Loucy (cell line): ENCODE measurements at regions not wholly inside any gene's neighbourhood (a gene's known extent, or its start where the extent isn't known, plus 50 kb on each side); places are given as distances from the start of the nearest gene placed in this dataset.

ENCODE experiments used
- H2AFZ ChIP-seq: fragments of 200-600 bp; sonication (generic); 2 replicates; pipeline ENCODE4 v1.6.0; 2016; ENCODE audit warnings: antibody characterized with exemption, mild to moderate bottlenecking, low read length, moderate library complexity
- H3F3A ChIP-seq: fragments of 200-600 bp; 2 replicates; pipeline ENCODE4 v1.6.0; 2016; ENCODE audit warnings: antibody characterized with exemption, low read depth, mild to moderate bottlenecking
- H3K27me3 ChIP-seq: fragments of 200-600 bp; sonication (generic); 2 replicates; pipeline ENCODE4 v1.6.1; 2014; ENCODE audit warnings: low read length, mild to moderate bottlenecking; ENCODE audit not compliant: insufficient read depth, poor library complexity, severe bottlenecking
- H3K36me3 ChIP-seq: fragments of 200-600 bp; sonication (generic); 2 replicates; pipeline ENCODE4 v1.6.1; 2016; ENCODE audit warnings: low read length; ENCODE audit not compliant: insufficient read depth
- H3K4me1 ChIP-seq: fragments of 200-600 bp; sonication (generic); 2 replicates; pipeline ENCODE4 v1.5.1; 2014; ENCODE audit warnings: low read length, mild to moderate bottlenecking; ENCODE audit not compliant: insufficient read depth, poor library complexity, severe bottlenecking
- H3K4me2 ChIP-seq: fragments of 200-600 bp; sonication (generic); 2 replicates; pipeline ENCODE4 v1.6.0; 2014; ENCODE audit warnings: antibody characterized with exemption, low read length, low read depth, mild to moderate bottlenecking; ENCODE audit not compliant: poor library complexity, severe bottlenecking
- H3K4me3 ChIP-seq: fragments of 200-600 bp; sonication (generic); 2 replicates; pipeline ENCODE4 v1.5.1; 2014; ENCODE audit warnings: low read length, mild to moderate bottlenecking, mixed read lengths; ENCODE audit not compliant: poor library complexity, severe bottlenecking
- H3K79me2 ChIP-seq: fragments of 200-600 bp; sonication (generic); 2 replicates; pipeline ENCODE4 v1.6.1; 2014; ENCODE audit warnings: low read length; ENCODE audit not compliant: insufficient read depth
- H3K9ac ChIP-seq: fragments of 200-600 bp; sonication (generic); 2 replicates; pipeline ENCODE4 v1.6.0; 2014; ENCODE audit warnings: mild to moderate bottlenecking, low read depth, low read length, moderate library complexity; ENCODE audit not compliant: poor library complexity, severe bottlenecking
- H3K9me2 ChIP-seq: fragments of 200-600 bp; sonication (generic); replicated peaks from 2 replicates; pipeline ENCODE4 v1.6.1; 2016; ENCODE audit warnings: low read depth, low read length, mixed read lengths
- H3K9me3 ChIP-seq: fragments of 200-600 bp; sonication (generic); 2 replicates; pipeline ENCODE4 v1.6.1; 2014; ENCODE audit warnings: mild to moderate bottlenecking, antibody characterized with exemption, low read length, low read depth; ENCODE audit not compliant: insufficient read depth
- H4K20me1 ChIP-seq: fragments of 200-600 bp; sonication (generic); 2 replicates; pipeline ENCODE4 v1.6.0; 2014; ENCODE audit warnings: antibody characterized with exemption, low read length, mild to moderate bottlenecking; ENCODE audit not compliant: insufficient read depth, poor library complexity, severe bottlenecking
- EZH2phosphoT487 ChIP-seq: fragments of 200-600 bp; IDR thresholded peaks from 2 replicates; pipeline ENCODE4 v1.6.1; 2018; ENCODE audit warnings: antibody characterized with exemption, mild to moderate bottlenecking, moderate library complexity, borderline replicate concordance
- TF ChIP-seq, protein P1 (sequence below): fragments of 200-600 bp; sonication (generic); conservative IDR thresholded peaks from 2 replicates; pipeline ENCODE4 v1.5.1; 2014; ENCODE audit warnings: mild to moderate bottlenecking, antibody characterized with exemption, low read length

- no peak overlapping the region for H3K4me3 ChIP-seq
- H3K79me2 ChIP-seq, result no peaks in the 10 kb centered on the region
- no peaks in the 10 kb centered on the region for H3F3A ChIP-seq
- no peaks in the 10 kb centered on the region for H3K9me3 ChIP-seq
- TF ChIP-seq EZH2phosphoT487, result no peak
- TF ChIP-seq, protein P1, sequence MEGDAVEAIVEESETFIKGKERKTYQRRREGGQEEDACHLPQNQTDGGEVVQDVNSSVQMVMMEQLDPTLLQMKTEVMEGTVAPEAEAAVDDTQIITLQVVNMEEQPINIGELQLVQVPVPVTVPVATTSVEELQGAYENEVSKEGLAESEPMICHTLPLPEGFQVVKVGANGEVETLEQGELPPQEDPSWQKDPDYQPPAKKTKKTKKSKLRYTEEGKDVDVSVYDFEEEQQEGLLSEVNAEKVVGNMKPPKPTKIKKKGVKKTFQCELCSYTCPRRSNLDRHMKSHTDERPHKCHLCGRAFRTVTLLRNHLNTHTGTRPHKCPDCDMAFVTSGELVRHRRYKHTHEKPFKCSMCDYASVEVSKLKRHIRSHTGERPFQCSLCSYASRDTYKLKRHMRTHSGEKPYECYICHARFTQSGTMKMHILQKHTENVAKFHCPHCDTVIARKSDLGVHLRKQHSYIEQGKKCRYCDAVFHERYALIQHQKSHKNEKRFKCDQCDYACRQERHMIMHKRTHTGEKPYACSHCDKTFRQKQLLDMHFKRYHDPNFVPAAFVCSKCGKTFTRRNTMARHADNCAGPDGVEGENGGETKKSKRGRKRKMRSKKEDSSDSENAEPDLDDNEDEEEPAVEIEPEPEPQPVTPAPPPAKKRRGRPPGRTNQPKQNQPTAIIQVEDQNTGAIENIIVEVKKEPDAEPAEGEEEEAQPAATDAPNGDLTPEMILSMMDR, result no peak
- H3K4me2 ChIP-seq, result no peak overlapping the region
- H3K9me2 ChIP-seq, result no peaks in the 10 kb centered on the region
- no peaks in the 10 kb centered on the region for H4K20me1 ChIP-seq
- H3K4me1 ChIP-seq, result no peaks in the 10 kb centered on the region
- no peaks in the 10 kb centered on the region for H3K36me3 ChIP-seq
- no peak overlapping the region for H3K9ac ChIP-seq
- H2AFZ ChIP-seq, result no peak overlapping the region
- no peaks in the 10 kb centered on the region for H3K27me3 ChIP-seq
Measured at GRCh38 chr11:95680169-95680929, 109.2 kb downstream of the FAM76B start.

DNA sequence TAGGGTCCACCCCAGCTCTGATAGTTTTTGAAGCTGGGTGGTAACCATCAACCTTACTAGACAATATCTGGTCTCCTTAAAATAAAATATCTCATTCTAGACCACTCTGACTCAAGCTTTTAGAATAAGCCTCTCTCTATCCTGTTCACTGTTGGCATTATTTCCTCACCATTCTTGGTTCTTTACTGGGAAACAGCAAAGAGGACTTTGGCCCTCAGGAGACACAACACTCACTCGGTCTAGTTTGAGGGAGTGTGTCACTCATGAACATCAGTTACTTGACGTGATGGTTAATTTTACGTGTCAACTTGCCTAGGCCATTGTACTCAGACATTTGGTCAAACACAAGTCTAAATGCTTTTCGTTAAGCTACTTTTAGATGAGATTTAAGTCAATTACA, 110.6 kb downstream of the FAM76B start:
- Histone ChIP-seq H4K20me1 (no peaks in the 10 kb centered on the region), H2AFZ (no peak overlapping the region)

DNA sequence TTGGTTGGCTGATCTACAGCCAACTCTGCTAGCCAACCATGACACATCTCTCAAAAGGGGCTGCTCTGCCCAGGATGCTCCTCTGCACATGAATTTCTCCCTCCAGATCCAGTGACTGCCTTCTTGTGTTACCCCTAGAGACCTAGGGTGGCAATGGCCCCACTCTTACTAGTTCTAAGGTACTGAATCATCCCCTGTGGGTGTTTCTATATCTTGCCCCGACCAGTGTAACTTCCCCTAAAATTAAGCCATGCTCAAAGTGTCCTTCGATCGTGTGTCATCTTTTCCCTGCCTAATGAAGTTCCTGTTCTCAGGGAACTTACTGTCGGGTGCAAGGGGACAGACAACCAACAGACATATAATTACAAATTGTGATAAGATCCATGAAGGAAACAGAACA, 113.3 kb downstream of the FAM76B start:
- no peak overlapping the region for H2AFZ ChIP-seq
- no peaks in the 10 kb centered on the region for H3F3A ChIP-seq
- no peaks in the 10 kb centered on the region for H3K36me3 ChIP-seq
- TF ChIP-seq EZH2phosphoT487, result no peak
- TF ChIP-seq, protein P1, result no peak
- no peaks in the 10 kb centered on the region for H3K9me2 ChIP-seq
- no peaks in the 10 kb centered on the region for H3K9me3 ChIP-seq
- no peaks in the 10 kb centered on the region for H4K20me1 ChIP-seq
- no peaks in the 10 kb centered on the region for H3K4me1 ChIP-seq
- no peak overlapping the region for H3K4me2 ChIP-seq
- no peaks in the 10 kb centered on the region for H3K27me3 ChIP-seq
- H3K4me3 ChIP-seq, result no peak overlapping the region
- no peak overlapping the region for H3K9ac ChIP-seq
- H3K79me2 ChIP-seq, result no peaks in the 10 kb centered on the region

More for the DNA sequence above, 110.6 kb downstream of the FAM76B start:
- TF ChIP-seq, protein P1, result no peak
- TF ChIP-seq EZH2phosphoT487, result no peak
- no peaks in the 10 kb centered on the region for H3K9me3 ChIP-seq
- no peak overlapping the region for H3K4me2 ChIP-seq
- H3F3A ChIP-seq, result no peaks in the 10 kb centered on the region
- no peak overlapping the region for H3K9ac ChIP-seq
- no peaks in the 10 kb centered on the region for H3K9me2 ChIP-seq
- no peaks in the 10 kb centered on the region for H3K79me2 ChIP-seq
- no peak overlapping the region for H3K4me3 ChIP-seq
- no peaks in the 10 kb centered on the region for H3K4me1 ChIP-seq
- H3K36me3 ChIP-seq, result no peaks in the 10 kb centered on the region
- no peaks in the 10 kb centered on the region for H3K27me3 ChIP-seq
